Transverse colon (tissue), 4 donors: ENCODE measurements at regions not wholly inside any gene's neighbourhood (a gene's known extent, or its start where the extent isn't known, plus 50 kb on each side); places are given as distances from the start of the nearest gene placed in this dataset.
"Not testable (repeated sequence)": the region's sequence is repeated elsewhere in the genome, so short reads cannot be mapped to it uniquely, and the experiment has no call there.

Experiments used
- DNase-seq: peaks from one replicate; pipeline ENCODE4 v3.0.0-alpha.2; 2019
- H3K27ac ChIP-seq, 4 donors: fragments of 200-600 bp; sonication (generic); 2 replicates each; pipeline ENCODE4 v1.5.1; 2016 to 2018; ENCODE audit warnings: inconsistent platforms in 4 of 4
- H3K27me3 ChIP-seq: fragments of 200-600 bp; sonication (generic); 2 replicates; pipeline ENCODE4 v1.5.1; 2017; ENCODE audit warnings: inconsistent platforms
- H3K36me3 ChIP-seq, 4 donors: fragments of 200-600 bp; sonication (generic); 2 replicates each; pipeline ENCODE4 v1.5.1; 2017 to 2019; ENCODE audit warnings: inconsistent platforms in 4 of 4
- H3K4me1 ChIP-seq, 4 donors: fragments of 200-600 bp; sonication (generic); 2 replicates each; pipeline ENCODE4 v1.5.1; 2017 to 2020; ENCODE audit warnings: inconsistent platforms in 4 of 4
- H3K4me3 ChIP-seq, 4 donors: fragments of 200-600 bp; sonication (generic); 1 replicate in 1 of 4; 2 replicates in 3 of 4; pipeline versions ENCODE4 v1.5.1 to v1.6.1; 2017 to 2019; ENCODE audit warnings: inconsistent platforms in 4 of 4
- H3K9me3 ChIP-seq, 2 donors: fragments of 200-600 bp; sonication (generic); 2 replicates each; pipeline ENCODE4 v1.5.1; 2017 to 2019; ENCODE audit warnings: inconsistent platforms in 2 of 2
- EP300 ChIP-seq: sonication (generic); formaldehyde crosslinking; IDR thresholded peaks from one replicate; pipeline ENCODE4 v1.6.1; 2017; ENCODE audit warnings: antibody characterized with exemption, low read depth
- POLR2A ChIP-seq: fragments of 450-650 bp; IDR thresholded peaks from one replicate; pipeline ENCODE4 v1.6.1; 2016; ENCODE audit warnings: antibody characterized with exemption, mild to moderate bottlenecking, moderate library complexity
- POLR2AphosphoS5 ChIP-seq, 3 donors: sonication (generic); formaldehyde crosslinking; IDR thresholded peaks; one replicate each; pipeline ENCODE4 v1.6.1; 2016; ENCODE audit warnings: antibody characterized with exemption in 3 of 3
- WGBS, 2 donors: methylation state at CpG; one replicate each; pipeline ENCODE4 v1.1.5; 2018; ENCODE audit warnings: low coverage in 1 of 2; 5-methylcytosine and 5-hydroxymethylcytosine counted together
- in situ Hi-C, 4 donors: fragments of 200-750 bp; cut with MboI; loops; one replicate each; pipeline versions ENCODE4 v1.15.0 to v1.15.1; 2017; ENCODE audit warnings: low sequenced_read_pairs in 3 of 4, low pct_ligation_motif_present in 1 of 4, low pct_unique_long_range_greater_than_20kb in 1 of 4
- intact Hi-C: fragments of 100-400 bp; cut with DNase I; formaldehyde crosslinking; loops from one replicate; pipeline ENCODE4 v1.15.1; 2023; ENCODE audit warnings: low total_unique reads
- TF ChIP-seq, protein P1 (sequence below), 5 experiments: fragments of 200-600 bp in 3 of 5; fragments of 450-650 bp in 2 of 5; sonication (generic) in 3 of 5; IDR thresholded peaks; 1 replicate in 2 of 5; 2 replicates in 3 of 5; pipeline ENCODE4 v1.5.1; 2016 to 2017; ENCODE audit warnings: antibody characterized with exemption in 5 of 5, inconsistent platforms in 3 of 5, mild to moderate bottlenecking in 2 of 5, moderate library complexity in 1 of 5

GRCh38 chr22:47304191-47304831 is 541.9 kb downstream of the TBC1D22A start:
- H3K27ac ChIP-seq, result no peak overlapping the region
- DNase-seq, result no peak
- no peaks in the 10 kb centered on the region for H3K4me1 ChIP-seq
- TF ChIP-seq EP300, result no peak
- no peak for TF ChIP-seq POLR2AphosphoS5 (IDR thresholded peaks at IDR 0.05)
- TF ChIP-seq POLR2A, result no peak
- no peak overlapping the region for H3K4me3 ChIP-seq
- in situ Hi-C loops, result no loop called here
- 86% methylated on average over 22 of the region's 22 CpGs; no CpG with 5 or more reads in 1 of the 2 donors for WGBS, 2 donors
- intact Hi-C loops, result no loop called here
- H3K27me3 ChIP-seq, result no peaks in the 10 kb centered on the region
- H3K36me3 ChIP-seq, result no peaks in the 10 kb centered on the region
- H3K9me3 ChIP-seq, result no peaks in the 10 kb centered on the region

GRCh38 chr22:47303161-47303890 is 540.9 kb downstream of the TBC1D22A start:
- Histone ChIP-seq H3K9me3 (no peaks in the 10 kb centered on the region), H3K27me3 (no peaks in the 10 kb centered on the region), H3K27ac (no peak overlapping the region), H3K36me3 (no peaks in the 10 kb centered on the region), H3K4me3 (no peak overlapping the region), H3K4me1 (no peaks in the 10 kb centered on the region)
- in situ Hi-C loops (no loop called here), intact Hi-C loops (no loop called here)
- DNase-seq, result no peak
- TF ChIP-seq POLR2A, result no peak
- TF ChIP-seq POLR2AphosphoS5 (IDR thresholded peaks at IDR 0.05), result no peak
- TF ChIP-seq EP300, result no peak
- TF ChIP-seq, protein P1, sequence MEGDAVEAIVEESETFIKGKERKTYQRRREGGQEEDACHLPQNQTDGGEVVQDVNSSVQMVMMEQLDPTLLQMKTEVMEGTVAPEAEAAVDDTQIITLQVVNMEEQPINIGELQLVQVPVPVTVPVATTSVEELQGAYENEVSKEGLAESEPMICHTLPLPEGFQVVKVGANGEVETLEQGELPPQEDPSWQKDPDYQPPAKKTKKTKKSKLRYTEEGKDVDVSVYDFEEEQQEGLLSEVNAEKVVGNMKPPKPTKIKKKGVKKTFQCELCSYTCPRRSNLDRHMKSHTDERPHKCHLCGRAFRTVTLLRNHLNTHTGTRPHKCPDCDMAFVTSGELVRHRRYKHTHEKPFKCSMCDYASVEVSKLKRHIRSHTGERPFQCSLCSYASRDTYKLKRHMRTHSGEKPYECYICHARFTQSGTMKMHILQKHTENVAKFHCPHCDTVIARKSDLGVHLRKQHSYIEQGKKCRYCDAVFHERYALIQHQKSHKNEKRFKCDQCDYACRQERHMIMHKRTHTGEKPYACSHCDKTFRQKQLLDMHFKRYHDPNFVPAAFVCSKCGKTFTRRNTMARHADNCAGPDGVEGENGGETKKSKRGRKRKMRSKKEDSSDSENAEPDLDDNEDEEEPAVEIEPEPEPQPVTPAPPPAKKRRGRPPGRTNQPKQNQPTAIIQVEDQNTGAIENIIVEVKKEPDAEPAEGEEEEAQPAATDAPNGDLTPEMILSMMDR (IDR thresholded peaks at IDR 0.05), result no peak
- WGBS, 2 donors, result 67 to 78% methylated on average over 3 to 14 of the region's 14 CpGs

GRCh38 chr22:47302587-47302986 is 540.1 kb downstream of the TBC1D22A start:
- in situ Hi-C loops, DNase-seq, H3K27me3 ChIP-seq, H3K9me3 ChIP-seq, H3K4me3 ChIP-seq, H3K4me1 ChIP-seq, H3K36me3 ChIP-seq, H3K27ac ChIP-seq, intact Hi-C loops: not testable (repeated sequence)
- 75 to 90% methylated on average over 1 of the region's 1 CpG for WGBS, 2 donors

DNA sequence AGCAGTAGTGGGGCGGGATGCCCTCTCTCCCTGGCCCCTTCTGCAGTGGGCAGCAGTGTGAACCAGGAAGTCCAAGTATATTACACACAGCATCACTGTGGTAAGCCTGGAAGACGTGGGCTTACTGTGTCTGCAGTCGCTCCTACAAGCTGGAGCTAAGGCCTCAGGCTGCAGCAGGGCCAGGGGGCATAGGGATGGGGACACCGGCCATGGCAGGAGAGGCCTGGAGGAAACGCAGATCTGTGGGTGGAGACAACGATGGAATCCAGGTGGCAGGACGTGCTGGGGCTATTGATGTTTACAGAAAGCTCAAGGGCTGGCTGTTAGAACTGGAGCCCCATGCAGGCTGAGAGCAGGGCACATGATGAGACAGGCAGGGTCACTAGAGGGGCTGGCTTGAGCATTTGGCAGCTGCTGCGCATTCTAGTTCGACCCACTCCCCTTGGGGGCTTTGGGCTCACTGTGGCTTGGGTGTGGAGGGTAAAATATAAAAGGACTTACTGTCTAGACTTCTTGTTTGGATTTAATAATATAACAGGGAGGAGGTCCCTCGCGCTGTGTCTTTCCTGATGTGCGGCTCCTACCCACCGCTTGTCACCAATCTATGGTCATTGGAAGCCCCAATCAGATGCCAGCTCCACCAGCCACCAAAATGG is 539.5 kb downstream of the TBC1D22A start:
- in situ Hi-C loops (no loop called here), intact Hi-C loops (no loop called here)
- no peaks in the 10 kb centered on the region for H3K4me1 ChIP-seq
- no peak overlapping the region for H3K27ac ChIP-seq
- WGBS, 2 donors, result 66 to 69% methylated on average over 6 to 13 of the region's 13 CpGs
- no peaks in the 10 kb centered on the region for H3K36me3 ChIP-seq
- H3K4me3 ChIP-seq, result no peak overlapping the region
- no peak for DNase-seq
- no peaks in the 10 kb centered on the region for H3K27me3 ChIP-seq
- no peak for TF ChIP-seq POLR2A
- TF ChIP-seq, protein P1 (IDR thresholded peaks at IDR 0.05), result no peak
- TF ChIP-seq POLR2AphosphoS5 (IDR thresholded peaks at IDR 0.05), result no peak
- TF ChIP-seq EP300, result no peak
- H3K9me3 ChIP-seq, result no peaks in the 10 kb centered on the region

- in situ Hi-C loops, result no loop called here
- H3K4me1 ChIP-seq, result no peaks in the 10 kb centered on the region
- DNase-seq, result no peak
- no peak overlapping the region for H3K27ac ChIP-seq
- H3K36me3 ChIP-seq, result no peaks in the 10 kb centered on the region
- 84 to 100% methylated on average over 1 to 11 of the region's 11 CpGs for WGBS, 2 donors
- TF ChIP-seq, protein P1 (IDR thresholded peaks at IDR 0.05), result no peak
- TF ChIP-seq POLR2AphosphoS5 (IDR thresholded peaks at IDR 0.05), result no peak
- no peak for TF ChIP-seq EP300
- no peak for TF ChIP-seq POLR2A
- H3K27me3 ChIP-seq, result no peaks in the 10 kb centered on the region
- intact Hi-C loops, result no loop called here
- H3K4me3 ChIP-seq, result no peak overlapping the region
- H3K9me3 ChIP-seq, result no peaks in the 10 kb centered on the region
Measured at GRCh38 chr22:47300698-47301405, 538.4 kb downstream of the TBC1D22A start.
